Fibroblast of lung (primary cell): ENCODE measurements at regions not wholly inside any gene's neighbourhood (a gene's known extent, or its start where the extent isn't known, plus 50 kb on each side); places are given as distances from the start of the nearest gene placed in this dataset.

Experiments used
- DNase-seq, 2 donors: peaks; one replicate each; pipeline versions ENCODE4 v3.0.0 to v3.0.0-alpha.2; 2010; ENCODE audit warnings: low read depth in 2 of 2
- H2AFZ ChIP-seq: 2 replicates; pipeline ENCODE4 v1.5.1; 2012; ENCODE audit warnings: low read length, control low read depth, inconsistent platforms
- H3K27ac ChIP-seq: 2 replicates; pipeline ENCODE4 v1.5.1; 2011; ENCODE audit warnings: low read length, control low read depth; ENCODE audit not compliant: insufficient read depth
- H3K27me3 ChIP-seq: 2 replicates; pipeline ENCODE4 v1.5.1; 2011; ENCODE audit warnings: mild to moderate bottlenecking, low read length; ENCODE audit not compliant: control insufficient read depth, insufficient read depth
- H3K36me3 ChIP-seq: 2 replicates; pipeline ENCODE4 v1.5.1; 2011; ENCODE audit warnings: low read length; ENCODE audit not compliant: control insufficient read depth, insufficient read depth
- H3K4me1 ChIP-seq: 2 replicates; pipeline ENCODE4 v1.5.1; 2011; ENCODE audit warnings: low read length; ENCODE audit not compliant: control insufficient read depth, insufficient read depth; ENCODE audit errors: extremely low read depth
- H3K4me2 ChIP-seq: 2 replicates; pipeline ENCODE4 v1.5.1; 2011; ENCODE audit warnings: low read length, control low read depth; ENCODE audit not compliant: insufficient read depth; ENCODE audit errors: extremely low read depth
- H3K4me3 ChIP-seq, 4 experiments: fragments of 200-600 bp in 1 of 4; sonication (generic) in 1 of 4; replicated peaks in 1 of 4; 2 replicates each; pipeline ENCODE4 v1.5.1; 2011 to 2016; ENCODE audit warnings: low read length in 4 of 4, low read depth in 3 of 4, mild to moderate bottlenecking in 3 of 4, control low read depth in 2 of 4, inconsistent platforms in 1 of 4, mixed read lengths in 1 of 4; ENCODE audit not compliant: insufficient read depth in 1 of 4; ENCODE audit errors: control extremely low read depth in 1 of 4
- H3K79me2 ChIP-seq: 2 replicates; pipeline ENCODE4 v1.5.1; 2012; ENCODE audit warnings: mild to moderate bottlenecking, low read length, inconsistent platforms; ENCODE audit not compliant: control insufficient read depth, insufficient read depth
- H3K9ac ChIP-seq: 2 replicates; pipeline ENCODE4 v1.5.1; 2011; ENCODE audit warnings: mild to moderate bottlenecking, low read length, control low read depth; ENCODE audit not compliant: insufficient read depth
- H3K9me3 ChIP-seq: 2 replicates; pipeline ENCODE4 v1.5.1; 2012; ENCODE audit warnings: low read depth, low read length; ENCODE audit not compliant: control insufficient read depth, insufficient read depth
- H4K20me1 ChIP-seq: 2 replicates; pipeline ENCODE4 v1.5.1; 2011; ENCODE audit warnings: low read length; ENCODE audit not compliant: control insufficient read depth, insufficient read depth; ENCODE audit errors: extremely low read depth
- CTCF ChIP-seq, 2 donors: IDR thresholded peaks in 1 of 2; conservative IDR thresholded peaks in 1 of 2; 1 replicate in 1 of 2; 2 replicates in 1 of 2; pipeline ENCODE4 v1.5.1; 2011 to 2012; ENCODE audit warnings: low read length in 2 of 2, control low read depth in 1 of 2, inconsistent platforms in 1 of 2, low read depth in 1 of 2, mild to moderate bottlenecking in 1 of 2
- EZH2 ChIP-seq: IDR thresholded peaks from 2 replicates; pipeline ENCODE4 v1.5.1; 2012; ENCODE audit warnings: low read length, control low read depth, mild to moderate bottlenecking; ENCODE audit errors: missing control alignments

- Histone ChIP-seq H3K36me3 (no peaks in the 10 kb centered on the region), H3K4me3 (no peak overlapping the region), H3K4me2 (no peak overlapping the region), H3K4me1 (peaks cover 4% of the 10 kb centered on the region), H3K27me3 (no peaks in the 10 kb centered on the region), H3K27ac (no peak overlapping the region), H3K9ac (no peak overlapping the region), H2AFZ (no peak overlapping the region), H3K79me2 (no peaks in the 10 kb centered on the region), H3K9me3 (no peaks in the 10 kb centered on the region), H4K20me1 (no peaks in the 10 kb centered on the region)
- DNase-seq, result no peak
- no peak for TF ChIP-seq CTCF (conservative IDR thresholded peaks at IDR 0.05 in 1 of 2, IDR thresholded peaks at IDR 0.05 in 1 of 2; ENCODE audit: low read depth in 1 of 2, low read length in 2 of 2)
- TF ChIP-seq EZH2, result no peak
These were observed 96.6 kb upstream of the AGTR1 start for GRCh38 chr3:148600902-148601765.

- H3K27ac ChIP-seq, result no peak overlapping the region
- H3K4me1 ChIP-seq, result peaks cover 4% of the 10 kb centered on the region
- TF ChIP-seq CTCF (conservative IDR thresholded peaks at IDR 0.05 in 1 of 2, IDR thresholded peaks at IDR 0.05 in 1 of 2; ENCODE audit: low read depth in 1 of 2, low read length in 2 of 2) (no peak), EZH2 (no peak)
- H3K27me3 ChIP-seq, result no peaks in the 10 kb centered on the region
- H3K36me3 ChIP-seq, result no peaks in the 10 kb centered on the region
- H2AFZ ChIP-seq, result no peak overlapping the region
- DNase-seq, result peak; percentile 22 to 45
- H4K20me1 ChIP-seq, result no peaks in the 10 kb centered on the region
- H3K9ac ChIP-seq, result no peak overlapping the region
- H3K4me2 ChIP-seq, result no peak overlapping the region
- no peaks in the 10 kb centered on the region for H3K9me3 ChIP-seq
- H3K79me2 ChIP-seq, result no peaks in the 10 kb centered on the region
- H3K4me3 ChIP-seq, result no peak overlapping the region
These were observed 95.7 kb upstream of the AGTR1 start for GRCh38 chr3:148601766-148602685.
